GM12874 (cell line): ENCODE measurements at regions not wholly inside any gene's neighbourhood (a gene's known extent, or its start where the extent isn't known, plus 50 kb on each side); places are given as distances from the start of the nearest gene placed in this dataset.

Source experiments
- TF ChIP-seq, protein P1 (sequence below): IDR thresholded peaks from 2 replicates; pipeline ENCODE4 v1.5.1; 2011; ENCODE audit warnings: low read depth, mild to moderate bottlenecking, control low read depth, low read length, moderate library complexity; ENCODE audit not compliant: insufficient read depth

DNA sequence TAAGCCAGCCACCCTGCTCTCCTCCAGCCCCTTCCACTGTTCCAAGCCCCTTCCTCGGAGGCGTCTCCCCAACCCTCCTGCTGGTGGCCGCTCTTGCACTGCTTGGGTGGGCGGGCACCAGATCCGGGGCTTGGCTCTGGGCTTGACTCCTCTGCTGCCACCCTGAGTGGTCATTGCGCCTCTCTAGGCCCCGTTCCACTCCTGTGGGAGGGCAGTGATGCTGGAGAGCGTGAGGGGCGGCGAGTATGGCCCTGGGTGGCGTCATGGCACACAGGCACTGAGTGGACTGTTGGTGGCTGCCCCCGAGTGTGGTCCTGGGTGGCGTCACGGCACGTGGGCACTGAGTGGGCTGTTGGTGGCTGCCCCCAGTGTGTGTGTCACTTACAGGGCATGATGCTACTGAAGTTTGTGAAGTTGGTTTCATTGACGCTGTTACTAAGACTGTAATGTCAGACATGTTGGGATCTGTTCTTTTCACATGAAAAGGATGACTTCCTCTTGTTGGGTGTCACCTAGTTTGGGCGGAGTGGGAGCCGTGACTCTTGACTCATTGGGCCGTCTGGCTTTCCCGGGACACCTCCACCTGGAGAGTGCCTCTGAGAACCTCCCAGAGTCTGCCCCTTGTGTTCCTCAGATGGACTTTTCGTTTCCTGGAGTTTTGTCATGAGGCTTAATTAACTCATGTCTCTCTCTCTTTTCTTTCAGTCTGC is 55.9 kb upstream of the HGFAC start:
- TF ChIP-seq, protein P1, sequence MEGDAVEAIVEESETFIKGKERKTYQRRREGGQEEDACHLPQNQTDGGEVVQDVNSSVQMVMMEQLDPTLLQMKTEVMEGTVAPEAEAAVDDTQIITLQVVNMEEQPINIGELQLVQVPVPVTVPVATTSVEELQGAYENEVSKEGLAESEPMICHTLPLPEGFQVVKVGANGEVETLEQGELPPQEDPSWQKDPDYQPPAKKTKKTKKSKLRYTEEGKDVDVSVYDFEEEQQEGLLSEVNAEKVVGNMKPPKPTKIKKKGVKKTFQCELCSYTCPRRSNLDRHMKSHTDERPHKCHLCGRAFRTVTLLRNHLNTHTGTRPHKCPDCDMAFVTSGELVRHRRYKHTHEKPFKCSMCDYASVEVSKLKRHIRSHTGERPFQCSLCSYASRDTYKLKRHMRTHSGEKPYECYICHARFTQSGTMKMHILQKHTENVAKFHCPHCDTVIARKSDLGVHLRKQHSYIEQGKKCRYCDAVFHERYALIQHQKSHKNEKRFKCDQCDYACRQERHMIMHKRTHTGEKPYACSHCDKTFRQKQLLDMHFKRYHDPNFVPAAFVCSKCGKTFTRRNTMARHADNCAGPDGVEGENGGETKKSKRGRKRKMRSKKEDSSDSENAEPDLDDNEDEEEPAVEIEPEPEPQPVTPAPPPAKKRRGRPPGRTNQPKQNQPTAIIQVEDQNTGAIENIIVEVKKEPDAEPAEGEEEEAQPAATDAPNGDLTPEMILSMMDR: no peak

DNA sequence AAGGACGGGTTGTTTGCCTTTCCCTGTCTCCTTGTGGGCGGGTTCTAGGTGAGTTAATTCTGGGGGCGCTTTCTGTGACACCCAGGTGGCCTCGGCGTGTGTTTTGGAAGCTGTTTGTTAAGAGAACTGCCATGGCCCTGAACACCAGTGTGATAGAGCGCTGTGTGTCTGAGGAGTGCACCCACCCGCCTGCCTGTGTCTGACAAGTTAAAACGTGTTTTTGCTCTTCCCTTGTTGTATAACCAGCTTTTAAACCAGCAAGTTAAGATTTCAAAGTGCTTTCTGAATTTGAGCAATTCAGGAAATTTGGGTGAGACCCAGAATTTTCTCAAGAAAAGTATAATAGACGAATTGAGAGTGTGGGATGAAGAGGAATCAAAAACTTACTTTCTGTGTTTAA is 55.2 kb upstream of the HGFAC start:
- TF ChIP-seq, protein P1: no peak

DNA sequence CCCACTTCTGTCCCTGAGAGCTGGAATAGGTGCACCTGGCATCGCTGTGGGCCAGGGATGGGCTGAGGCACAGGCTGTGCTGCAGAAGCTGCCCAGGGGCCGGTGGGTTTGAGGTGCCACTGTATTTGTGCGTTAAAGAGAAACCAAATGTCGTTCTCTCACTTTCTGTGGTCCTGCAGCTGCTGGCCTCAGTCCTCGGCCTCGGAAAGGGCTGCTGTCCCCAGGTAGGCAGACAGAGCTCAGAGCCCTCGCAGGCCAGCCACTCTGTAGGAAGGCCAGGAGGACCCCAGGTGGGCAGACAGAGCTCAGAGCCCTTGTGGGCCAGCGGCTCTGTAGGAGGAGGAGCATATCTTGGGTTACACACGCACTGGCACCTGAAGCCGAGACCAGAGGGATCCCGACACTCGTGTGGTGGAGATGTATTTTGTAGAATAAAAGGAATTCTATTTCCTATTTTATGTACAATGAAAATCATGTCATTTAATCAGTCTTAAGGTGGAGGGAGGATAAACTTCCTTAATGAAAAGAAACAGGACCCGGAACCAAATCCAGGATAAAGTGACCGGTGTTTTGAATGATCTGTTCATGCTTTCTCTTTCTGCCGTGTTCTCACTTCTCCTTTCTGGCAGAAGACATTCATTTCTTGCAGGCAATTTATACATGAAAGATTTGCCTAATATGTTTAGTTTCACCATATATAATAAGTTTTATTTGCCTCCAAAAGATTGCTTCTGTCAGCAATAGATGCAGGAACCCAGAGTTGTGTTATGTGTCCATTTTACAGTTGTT is 54.4 kb upstream of the HGFAC start:
- TF ChIP-seq, protein P1: no peak

DNA sequence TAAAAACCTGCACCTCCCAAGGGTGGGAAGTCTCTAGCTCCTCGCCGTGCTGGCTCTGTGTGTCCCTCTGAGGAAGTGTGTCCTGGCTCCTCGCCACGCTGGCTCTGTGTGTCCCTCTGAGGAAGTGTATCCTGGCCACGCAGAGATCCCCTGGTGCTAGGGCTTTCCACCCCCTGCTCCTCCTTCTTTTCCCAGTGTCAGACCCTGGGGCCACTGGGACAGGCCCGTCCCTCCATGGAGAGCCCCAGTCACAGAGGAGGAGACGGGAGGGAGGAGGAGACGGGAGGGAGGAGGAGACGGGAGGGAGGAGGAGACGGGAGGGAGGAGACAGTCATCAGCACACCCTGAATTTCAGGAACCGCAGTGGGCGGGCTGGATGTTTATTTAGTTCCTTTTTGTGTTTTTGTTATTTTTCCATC is 53.8 kb upstream of the HGFAC start:
- TF ChIP-seq, protein P1: no peak

DNA sequence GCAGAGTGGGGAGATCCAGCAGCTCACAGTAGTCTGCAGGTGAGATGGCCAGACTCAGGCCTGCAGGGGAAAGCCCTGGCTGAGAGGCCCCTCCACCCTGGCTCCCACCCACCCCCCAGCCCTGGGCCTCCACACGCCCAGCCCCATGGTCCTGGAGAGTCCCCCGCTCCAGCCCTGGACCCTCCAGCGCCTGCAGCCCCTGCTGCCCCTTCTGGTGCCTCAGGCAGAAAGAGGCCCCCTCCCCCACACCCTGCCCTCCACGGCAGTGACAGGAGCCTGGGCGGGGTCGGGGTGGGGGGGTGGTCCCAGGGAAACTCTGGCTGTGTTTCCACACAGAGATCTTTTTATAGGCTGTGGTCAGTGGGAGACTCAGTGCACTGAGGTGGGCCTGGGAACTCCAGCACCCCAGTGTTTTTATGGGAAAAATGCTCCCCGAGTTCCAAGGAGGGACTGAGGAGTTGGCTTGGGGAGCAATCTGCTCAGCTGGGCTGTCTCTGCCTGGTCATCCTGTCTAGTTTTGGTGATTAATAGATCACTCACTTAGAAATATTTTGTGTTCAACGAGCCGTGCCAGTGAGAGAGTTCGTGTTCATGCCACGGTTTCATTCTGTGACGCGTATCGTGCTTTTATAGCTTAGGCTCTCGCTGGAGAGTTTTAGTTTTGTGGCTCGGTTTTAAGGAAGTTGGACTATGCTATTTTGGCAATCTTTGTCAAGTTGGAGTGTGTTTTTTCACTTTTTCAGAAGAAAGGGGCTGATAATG is 53.1 kb upstream of the HGFAC start:
- TF ChIP-seq, protein P1: no peak

DNA sequence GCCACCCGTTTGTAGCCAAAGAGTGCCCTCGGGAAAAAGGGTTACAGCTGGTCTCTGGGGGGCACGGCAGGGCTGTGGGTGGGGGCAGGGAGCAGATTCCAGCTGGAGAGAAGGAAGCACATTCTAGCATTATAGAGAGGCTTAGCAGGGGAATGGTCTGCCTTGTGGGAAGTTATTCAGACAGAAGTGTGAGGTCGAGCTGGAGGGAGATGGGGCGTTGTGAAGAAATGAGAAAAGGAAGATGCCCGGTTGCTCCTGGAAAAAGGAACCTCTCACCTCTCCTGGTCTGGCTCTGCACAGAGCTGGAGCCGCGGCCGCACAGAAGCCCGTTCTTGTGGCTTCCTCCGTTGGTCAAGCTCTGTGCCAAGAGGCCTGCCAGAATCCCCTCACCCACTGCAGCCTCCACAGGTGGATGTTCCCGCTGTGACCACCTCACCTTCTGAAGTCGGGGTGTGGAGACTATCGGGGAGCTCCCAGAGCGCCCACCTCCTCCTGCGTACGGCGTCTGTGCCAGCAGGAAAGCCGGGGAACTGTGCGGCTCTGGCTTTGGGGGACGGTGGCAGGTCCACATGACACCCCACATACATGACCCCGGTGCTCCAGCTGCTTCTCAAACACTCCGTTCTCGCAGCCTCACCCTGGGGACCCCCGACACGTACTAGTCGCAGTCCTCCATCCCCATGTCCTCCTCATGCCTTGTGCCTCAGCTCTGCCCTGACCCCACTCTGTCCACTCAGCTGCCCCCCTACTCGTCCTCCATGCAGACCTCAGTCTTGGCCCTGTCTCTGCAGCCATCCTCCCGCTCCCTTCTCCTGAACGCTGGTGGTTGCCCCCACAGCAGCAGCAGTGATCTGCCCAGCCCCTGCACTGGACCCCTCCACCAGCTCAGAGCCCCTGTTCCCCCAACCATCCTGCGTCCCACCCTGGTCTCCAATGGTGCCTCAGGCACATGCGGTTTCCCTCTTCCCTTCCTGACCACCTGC is 52.2 kb upstream of the HGFAC start:
- TF ChIP-seq, protein P1: no peak
